Small intestine (tissue), 7 donors: ENCODE measurements at regions not wholly inside any gene's neighbourhood (a gene's known extent, or its start where the extent isn't known, plus 50 kb on each side); places are given as distances from the start of the nearest gene placed in this dataset.
"Not testable (repeated sequence)": the region's sequence is repeated elsewhere in the genome, so short reads cannot be mapped to it uniquely, and the experiment has no call there.

Experiments
- DNase-seq, 2 donors: peaks; one replicate each; pipeline versions ENCODE4 v3.0.0 to v3.0.0-alpha.2; 2013
- FAIRE-seq: peaks from 2 replicates; lab custom pipeline; 2012; peaks lifted over from hg19 to GRCh38; lab: Jason Lieb, UNC
- H3K27ac ChIP-seq, 3 donors: one replicate each; pipeline ENCODE4 v1.5.1; 2013; ENCODE audit warnings: low read length in 2 of 3, mild to moderate bottlenecking in 2 of 3, control low read depth in 1 of 3, inconsistent platforms in 1 of 3, low read depth in 1 of 3, moderate library complexity in 1 of 3
- H3K27me3 ChIP-seq, 3 donors: one replicate each; pipeline ENCODE4 v1.6.1; 2013; ENCODE audit warnings: low read length in 3 of 3, inconsistent platforms in 1 of 3; ENCODE audit not compliant: control insufficient read depth in 3 of 3, insufficient read depth in 3 of 3
- H3K36me3 ChIP-seq, 3 donors: one replicate each; pipeline ENCODE4 v1.6.1; 2013; ENCODE audit warnings: low read length in 3 of 3, inconsistent platforms in 1 of 3, low read depth in 1 of 3, mild to moderate bottlenecking in 1 of 3, moderate library complexity in 1 of 3; ENCODE audit not compliant: control insufficient read depth in 3 of 3, insufficient read depth in 2 of 3
- H3K4me1 ChIP-seq, 3 donors: one replicate each; pipeline ENCODE4 v1.6.1; 2013; ENCODE audit warnings: low read length in 2 of 3, inconsistent platforms in 1 of 3, low read depth in 1 of 3, mild to moderate bottlenecking in 1 of 3, moderate library complexity in 1 of 3; ENCODE audit not compliant: control insufficient read depth in 3 of 3, insufficient read depth in 2 of 3
- H3K4me3 ChIP-seq, 3 donors: one replicate each; pipeline ENCODE4 v1.5.1; 2013; ENCODE audit warnings: low read length in 3 of 3, control low read depth in 1 of 3, inconsistent platforms in 1 of 3, low read depth in 1 of 3, mild to moderate bottlenecking in 1 of 3, moderate library complexity in 1 of 3
- H3K9me3 ChIP-seq, 2 donors: one replicate each; pipeline ENCODE4 v1.6.1; 2013; ENCODE audit warnings: low read depth in 1 of 2, low read length in 1 of 2; ENCODE audit not compliant: control insufficient read depth in 2 of 2, insufficient read depth in 1 of 2
- WGBS, 3 donors: extraction: QIAGEN DNeasy Blood & Tissue Kit; methylation state at CpG; one replicate each; pipeline ENCODE4 v1.1.7; 2013; 5-methylcytosine and 5-hydroxymethylcytosine counted together
- donor health status: healthy with polysubstance abuse.
- donor health status: control.
- donor health status: control.
- donor health status: Bipolar disorder and iron deficiency.
- donor health status: healthy.

DNA sequence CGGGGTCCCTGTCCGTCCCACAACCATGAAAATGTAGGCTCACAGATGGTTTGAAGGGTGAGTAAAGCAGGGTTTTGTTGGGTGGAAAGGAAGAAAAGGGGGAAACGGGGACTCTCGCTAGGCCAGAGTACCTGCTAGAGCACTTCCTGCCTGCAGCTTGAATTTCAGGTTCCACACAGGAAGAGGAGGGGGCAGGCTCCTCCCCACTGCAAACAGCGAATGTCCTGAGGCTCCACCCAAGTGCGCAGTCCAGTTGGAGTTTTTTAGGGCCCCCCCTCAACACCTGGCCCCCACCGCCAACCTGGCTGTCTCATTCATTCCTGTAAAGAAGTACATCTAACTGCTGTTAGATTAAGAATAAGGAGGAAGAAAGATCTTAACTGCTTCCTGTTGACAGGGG lies 414.7 kb downstream of the SH2D4B start:
- no peaks in the 10 kb centered on the region for H3K4me1 ChIP-seq
- H3K36me3 ChIP-seq: no peaks in the 10 kb centered on the region
- no peaks in the 10 kb centered on the region for H3K27me3 ChIP-seq
- DNase-seq (no peak), FAIRE-seq (no peak)
- no peak overlapping the region for H3K27ac ChIP-seq
- no peaks in the 10 kb centered on the region for H3K9me3 ChIP-seq
- H3K4me3 ChIP-seq: no peak overlapping the region
- WGBS, 3 donors: 72 to 78% (median 78%) methylated on average over 7 of the region's 7 CpGs

DNA sequence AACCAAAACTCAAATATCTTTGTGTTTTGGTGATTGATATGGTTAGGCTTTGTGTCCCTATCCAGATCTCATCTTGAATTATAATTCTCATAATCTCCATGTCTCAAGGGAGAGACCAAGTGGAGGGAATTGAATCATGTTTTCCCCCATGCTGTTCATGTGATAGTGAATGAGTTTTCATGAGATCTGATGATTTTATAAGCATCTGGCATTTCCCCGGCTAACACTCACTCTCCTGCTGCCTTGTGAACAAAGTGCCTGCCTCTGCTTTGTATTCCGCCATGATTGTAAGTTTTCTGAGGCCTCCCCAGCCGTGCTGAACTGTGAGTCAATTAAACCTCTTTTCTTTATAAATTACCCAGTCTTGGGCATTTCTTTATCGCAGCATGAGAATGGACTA lies 419.5 kb downstream of the SH2D4B start:
- no peak for DNase-seq
- H3K36me3 ChIP-seq: no peaks in the 10 kb centered on the region
- H3K4me3 ChIP-seq: no peak overlapping the region
- no peaks in the 10 kb centered on the region for H3K4me1 ChIP-seq
- H3K9me3 ChIP-seq: no peaks in the 10 kb centered on the region
- FAIRE-seq: no peak
- 77 to 86% (median 81%) methylated on average over 4 of the region's 4 CpGs for WGBS, 3 donors
- H3K27me3 ChIP-seq: no peaks in the 10 kb centered on the region
- H3K27ac ChIP-seq: no peak overlapping the region

DNA sequence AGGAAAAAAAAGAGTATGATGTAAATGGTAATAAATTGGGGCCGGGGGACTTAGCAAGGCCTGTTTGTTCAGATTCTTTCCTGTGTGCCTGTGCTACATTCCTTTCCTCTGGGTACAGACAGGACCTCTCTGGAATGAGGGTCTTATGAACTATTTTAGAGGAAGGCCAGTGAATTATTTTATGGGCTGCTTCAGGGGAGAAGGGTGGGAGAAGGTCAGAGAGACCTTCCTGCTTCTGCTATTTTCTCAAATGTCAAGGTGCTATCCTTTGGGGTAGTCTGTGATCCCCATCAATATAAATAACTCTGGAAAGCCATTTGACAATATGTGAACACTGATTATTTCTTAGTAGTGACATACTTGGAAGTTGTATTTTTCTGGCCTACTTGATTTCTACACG lies 426.5 kb downstream of the SH2D4B start:
- Histone ChIP-seq H3K4me1 (no peaks in the 10 kb centered on the region), H3K27me3 (no peaks in the 10 kb centered on the region), H3K27ac (no peak overlapping the region), H3K9me3 (no peaks in the 10 kb centered on the region), H3K36me3 (no peaks in the 10 kb centered on the region), H3K4me3 (no peak overlapping the region)
- DNase-seq: no peak
- FAIRE-seq: no peak
- 48 to 63% (median 59%) methylated on average over 2 of the region's 2 CpGs for WGBS, 3 donors

DNA sequence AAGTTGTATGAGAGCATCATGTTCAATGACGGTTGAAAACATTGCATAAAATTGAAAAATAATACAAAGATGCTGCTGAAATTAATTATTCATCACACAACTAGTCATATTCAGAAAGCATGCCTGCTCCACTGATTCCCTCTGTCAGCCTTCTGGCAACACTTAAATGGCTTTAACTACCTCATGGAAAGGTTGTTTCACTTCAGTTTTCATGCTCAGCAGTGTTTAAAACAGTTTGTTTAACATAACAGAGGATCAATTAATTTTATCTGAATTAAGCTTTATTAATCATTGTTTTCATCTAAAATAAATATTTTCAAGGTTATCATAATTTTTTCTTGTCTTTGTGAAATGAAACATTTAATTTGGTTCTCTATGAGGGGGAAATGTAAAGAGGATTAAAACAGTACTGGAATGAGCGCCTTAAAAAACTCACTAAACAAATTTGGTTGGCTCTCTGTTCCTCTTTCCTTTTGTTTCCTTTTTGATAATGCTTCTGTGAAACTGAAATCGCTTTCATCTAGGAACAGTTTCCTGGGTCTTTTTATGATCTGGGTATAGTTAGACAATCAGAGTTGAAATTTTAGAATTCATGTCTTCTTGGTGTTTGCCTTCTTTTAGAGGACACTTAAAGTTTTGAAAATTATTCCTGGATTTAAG lies 427.4 kb downstream of the SH2D4B start:
- Histone ChIP-seq H3K4me3 (no peak overlapping the region), H3K27ac (no peak overlapping the region), H3K4me1 (no peaks in the 10 kb centered on the region), H3K27me3 (no peaks in the 10 kb centered on the region), H3K9me3 (no peaks in the 10 kb centered on the region), H3K36me3 (no peaks in the 10 kb centered on the region)
- DNase-seq: no peak
- FAIRE-seq: no peak
- 41 to 54% (median 47%) methylated on average over 3 of the region's 3 CpGs for WGBS, 3 donors

DNA sequence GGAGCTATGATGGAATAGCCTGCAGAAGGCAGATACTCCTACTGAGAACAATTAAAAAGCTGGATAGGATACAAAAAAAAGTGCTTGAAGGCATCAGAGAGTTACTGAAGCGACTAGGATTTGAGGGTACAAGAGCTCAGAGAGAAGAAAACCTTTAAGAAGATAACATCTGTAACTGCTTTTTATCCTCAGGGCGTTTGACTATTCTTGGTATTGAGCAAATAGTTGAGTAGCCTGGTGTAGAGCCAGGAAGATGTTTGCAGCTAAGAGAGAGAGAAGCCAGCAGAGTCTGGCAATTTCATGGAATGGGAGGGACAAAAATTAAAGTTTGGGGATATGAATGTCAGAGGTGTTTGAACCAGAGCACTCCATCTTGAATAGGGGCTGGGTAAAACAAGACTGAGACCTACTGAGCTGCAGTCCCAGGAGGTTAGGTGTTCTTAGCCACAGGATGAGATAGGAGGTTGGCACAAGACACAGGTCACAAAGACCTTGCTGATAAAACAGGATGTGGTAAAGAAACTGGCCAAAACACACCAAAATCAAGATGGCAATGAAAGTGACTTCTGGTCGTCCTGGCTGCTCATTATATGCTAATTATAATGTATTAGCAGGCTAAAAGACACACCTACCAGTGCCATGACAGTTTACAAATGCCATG lies 428.8 kb downstream of the SH2D4B start:
- DNase-seq (no peak), FAIRE-seq (no peak)
- H3K4me1 ChIP-seq: no peaks in the 10 kb centered on the region
- WGBS, 3 donors: 33 to 52% (median 39%) methylated on average over 3 of the region's 3 CpGs
- H3K27ac ChIP-seq: no peak overlapping the region
- H3K9me3 ChIP-seq: no peaks in the 10 kb centered on the region
- H3K36me3 ChIP-seq: no peaks in the 10 kb centered on the region
- no peaks in the 10 kb centered on the region for H3K27me3 ChIP-seq
- H3K4me3 ChIP-seq: no peak overlapping the region

DNA sequence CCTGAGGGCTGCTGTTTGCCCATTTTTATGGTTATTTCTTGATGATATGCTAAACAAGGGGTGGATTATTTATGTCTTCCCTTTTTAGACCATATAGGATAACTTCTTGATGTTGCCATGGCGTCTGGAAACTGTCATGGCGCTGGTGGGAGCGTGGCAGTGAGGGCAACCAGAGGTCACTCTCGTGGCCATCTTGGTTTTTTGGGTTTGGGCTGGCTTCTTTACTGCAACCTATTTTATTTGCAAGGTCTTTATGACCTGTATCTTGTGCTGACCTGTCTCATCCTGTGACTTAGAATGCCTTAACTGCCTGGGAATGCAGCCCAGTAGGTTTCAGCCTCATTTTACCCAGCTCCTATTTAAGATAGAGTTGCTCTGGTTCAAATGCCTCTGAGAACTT lies 429.7 kb downstream of the SH2D4B start:
- not testable (repeated sequence) for DNase-seq, FAIRE-seq

DNA sequence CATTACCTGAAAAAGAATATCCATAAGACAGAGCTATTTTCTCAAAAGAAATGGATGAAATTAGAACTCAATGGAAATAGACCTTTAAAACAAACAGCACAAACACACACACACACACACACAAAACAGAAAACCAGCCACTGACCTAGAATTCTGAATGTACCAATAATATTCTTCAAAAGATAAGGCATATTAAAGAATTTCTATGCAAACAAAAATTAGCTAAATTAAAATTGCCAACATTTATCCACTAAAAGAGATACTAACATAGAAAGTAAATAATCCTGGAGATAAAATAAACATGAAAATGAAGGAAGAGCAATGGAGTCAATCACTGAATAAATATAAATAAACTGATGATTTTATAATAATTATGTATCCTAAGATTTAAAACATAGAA lies 431.2 kb downstream of the SH2D4B start:
- no peak for DNase-seq
- no peak for FAIRE-seq
- Histone ChIP-seq H3K27ac (no peak overlapping the region), H3K27me3 (no peaks in the 10 kb centered on the region), H3K4me3 (no peak overlapping the region), H3K4me1 (no peaks in the 10 kb centered on the region), H3K9me3 (no peaks in the 10 kb centered on the region), H3K36me3 (no peaks in the 10 kb centered on the region)

More for the DNA sequence above, 429.7 kb downstream of the SH2D4B start:
- H3K36me3 ChIP-seq, H3K9me3 ChIP-seq, H3K4me3 ChIP-seq, H3K4me1 ChIP-seq, H3K27me3 ChIP-seq, H3K27ac ChIP-seq: not testable (repeated sequence)
- 66 to 86% (median 71%) methylated on average over 4 of the region's 4 CpGs for WGBS, 3 donors

DNA sequence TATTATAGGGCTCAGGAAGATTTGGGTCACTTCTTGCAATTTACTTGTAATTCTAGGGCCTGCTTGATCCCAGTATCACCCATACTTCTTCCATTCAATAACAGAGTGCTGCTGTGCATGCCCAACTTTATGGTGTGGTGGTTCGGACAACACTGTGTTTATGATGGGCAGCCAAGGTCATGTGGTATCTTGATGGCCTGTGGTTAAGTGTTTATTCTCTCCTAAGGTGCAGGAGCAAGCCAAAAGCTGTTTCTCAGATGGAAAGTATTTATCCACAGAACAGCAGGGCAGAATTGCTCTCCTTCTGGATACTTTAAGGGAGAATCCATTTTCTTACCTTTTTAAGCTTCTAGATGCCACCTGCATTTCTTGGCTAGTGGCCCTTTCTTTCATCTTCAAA lies 433.8 kb downstream of the SH2D4B start:
- WGBS, 3 donors: 58 to 73% (median 70%) methylated on average over 1 of the region's 1 CpG
- H3K36me3 ChIP-seq: no peaks in the 10 kb centered on the region
- no peak overlapping the region for H3K27ac ChIP-seq
- no peak overlapping the region for H3K4me3 ChIP-seq
- no peaks in the 10 kb centered on the region for H3K9me3 ChIP-seq
- no peak for DNase-seq
- FAIRE-seq: no peak
- no peaks in the 10 kb centered on the region for H3K4me1 ChIP-seq
- no peaks in the 10 kb centered on the region for H3K27me3 ChIP-seq

DNA sequence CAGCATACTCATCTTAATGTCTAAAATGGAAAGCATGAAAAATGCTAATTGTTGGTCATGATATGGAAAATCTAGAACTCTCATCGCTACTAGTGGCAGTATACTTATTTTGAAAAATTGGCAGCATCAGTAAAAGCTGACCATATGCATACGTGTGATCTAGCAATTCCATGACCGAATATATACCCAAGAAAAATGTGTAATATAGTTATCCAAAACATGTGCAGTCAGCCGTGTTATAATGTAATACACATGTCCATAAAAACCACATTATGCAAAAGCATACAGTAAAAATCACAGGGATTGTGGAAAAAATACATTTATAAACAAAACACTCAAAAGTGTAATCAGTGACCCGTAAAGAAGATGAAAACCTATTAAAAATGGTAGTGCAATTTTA lies 439.0 kb downstream of the SH2D4B start:
- H3K36me3 ChIP-seq: no peaks in the 10 kb centered on the region
- no peak overlapping the region for H3K4me3 ChIP-seq
- no peaks in the 10 kb centered on the region for H3K27me3 ChIP-seq
- DNase-seq (no peak), FAIRE-seq (no peak)
- 84 to 87% (median 85%) methylated on average over 5 of the region's 5 CpGs for WGBS, 3 donors
- no peaks in the 10 kb centered on the region for H3K9me3 ChIP-seq
- no peak overlapping the region for H3K27ac ChIP-seq
- no peaks in the 10 kb centered on the region for H3K4me1 ChIP-seq
